GM19025 (cell line): ENCODE measurements at regions not wholly inside any gene's neighbourhood (a gene's known extent, or its start where the extent isn't known, plus 50 kb on each side); places are given as distances from the start of the nearest gene placed in this dataset.

ENCODE experiments used
- ATAC-seq: cut with Tn5 transposase; IDR thresholded peaks from one replicate; pipeline ENCODE4 v1.9.1; 2021; ENCODE audit warnings: mild to moderate bottlenecking, low read depth, moderate library complexity; ENCODE audit not compliant: unreplicated experiment

DNA sequence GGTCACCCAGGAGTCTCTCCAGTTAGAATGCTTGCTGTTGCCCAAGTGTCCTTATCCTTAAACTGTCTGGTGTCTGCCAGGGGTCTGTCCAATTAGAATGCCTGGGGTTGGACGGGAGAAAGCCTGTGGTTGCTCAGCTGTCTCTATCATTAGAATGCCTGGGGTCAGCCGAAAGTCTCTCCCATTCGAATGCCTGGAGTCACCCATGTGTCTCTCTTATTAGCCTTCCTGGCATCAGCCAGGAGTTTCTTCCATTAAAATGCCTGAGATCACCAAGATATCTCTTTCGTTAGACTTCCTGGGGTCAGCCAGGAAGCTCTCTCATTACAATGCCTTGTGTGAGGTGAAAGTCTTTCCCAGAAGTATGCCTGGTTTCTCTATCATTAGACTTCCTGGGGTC lies 1521.0 kb downstream of the UQCRFS1 start:
- no peak for ATAC-seq

DNA sequence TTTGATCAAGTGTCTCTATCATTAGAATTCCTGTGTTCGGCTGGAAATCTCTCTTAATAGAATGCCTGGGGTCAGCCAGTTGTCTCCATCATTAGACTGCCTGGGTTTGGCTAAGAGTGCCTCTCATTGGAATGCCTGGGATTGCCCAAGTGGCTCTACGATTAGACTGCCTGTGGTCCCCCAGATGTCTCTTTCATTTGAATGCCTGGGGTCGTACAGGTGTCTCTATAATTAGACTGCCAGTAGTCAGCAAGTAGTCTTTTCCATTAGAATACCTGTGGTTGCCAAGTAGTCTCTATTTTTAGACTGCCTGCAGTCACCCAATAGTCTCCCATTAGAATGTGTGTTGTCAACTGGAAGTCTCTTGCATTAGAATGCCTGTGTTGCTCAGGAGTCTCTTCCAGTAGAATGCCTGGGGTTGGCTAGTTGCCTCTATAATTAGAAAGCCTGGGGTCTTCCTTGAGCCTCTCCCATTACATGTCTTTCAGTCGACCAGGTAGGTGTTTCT lies 1523.2 kb downstream of the UQCRFS1 start:
- ATAC-seq = no peak

DNA sequence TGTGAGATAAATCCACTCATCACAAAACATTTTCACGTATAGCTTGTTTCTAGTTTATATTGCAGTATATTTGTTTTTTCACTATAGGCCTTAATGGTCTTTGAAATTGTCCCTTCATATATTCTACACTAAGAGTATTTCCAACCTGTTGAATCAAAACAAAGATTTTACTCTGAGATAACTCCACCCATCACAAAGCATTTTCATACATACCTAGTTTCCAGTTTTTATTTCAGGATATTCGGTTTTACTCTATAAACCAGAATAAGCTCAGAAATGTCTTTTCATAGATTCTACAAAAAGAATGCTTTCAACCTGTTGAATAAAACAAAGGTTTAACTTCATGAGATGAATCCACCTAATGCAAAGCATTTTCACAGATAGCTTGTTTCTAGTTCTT lies 1528.7 kb downstream of the UQCRFS1 start:
- ATAC-seq = no peak

DNA sequence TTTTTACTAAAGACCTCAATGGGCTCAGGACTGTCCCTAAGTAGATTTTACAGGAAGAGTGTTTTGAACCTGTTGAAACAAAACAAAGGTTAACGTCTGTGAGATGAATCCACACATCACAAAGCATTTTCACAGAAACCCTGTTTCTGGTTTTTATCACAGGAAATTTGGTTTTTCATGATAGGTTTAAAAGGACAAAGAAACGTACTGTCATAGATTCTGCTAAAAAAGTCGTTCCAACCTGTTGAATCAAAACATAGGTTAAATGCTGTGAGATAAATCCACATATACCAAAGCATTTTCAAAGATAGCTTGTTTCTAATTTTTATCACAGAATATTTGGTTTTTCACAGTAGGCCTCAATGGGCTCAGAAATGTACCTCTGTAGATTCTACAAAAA lies 1531.0 kb downstream of the UQCRFS1 start:
- ATAC-seq = no peak

DNA sequence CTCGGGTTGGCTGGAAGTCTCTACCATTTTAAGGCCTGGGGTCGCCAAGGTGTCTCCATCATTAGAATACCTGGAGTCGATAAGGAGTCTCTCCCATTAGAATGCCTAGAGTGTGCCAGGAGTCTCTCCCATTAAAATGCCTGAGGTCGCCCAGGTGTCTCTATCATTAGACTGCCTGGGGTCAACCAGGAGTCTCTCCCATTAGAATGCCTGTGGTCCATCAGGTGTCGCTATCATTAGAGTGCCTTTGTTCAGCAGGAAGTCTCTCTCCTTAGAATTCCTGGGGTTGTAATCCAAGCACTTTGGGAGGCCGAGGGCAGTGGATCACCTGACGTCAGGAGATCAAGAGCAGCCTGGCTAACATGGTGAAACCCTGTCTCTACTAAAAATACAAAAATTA lies 1533.0 kb downstream of the UQCRFS1 start:
- ATAC-seq = no peak

DNA sequence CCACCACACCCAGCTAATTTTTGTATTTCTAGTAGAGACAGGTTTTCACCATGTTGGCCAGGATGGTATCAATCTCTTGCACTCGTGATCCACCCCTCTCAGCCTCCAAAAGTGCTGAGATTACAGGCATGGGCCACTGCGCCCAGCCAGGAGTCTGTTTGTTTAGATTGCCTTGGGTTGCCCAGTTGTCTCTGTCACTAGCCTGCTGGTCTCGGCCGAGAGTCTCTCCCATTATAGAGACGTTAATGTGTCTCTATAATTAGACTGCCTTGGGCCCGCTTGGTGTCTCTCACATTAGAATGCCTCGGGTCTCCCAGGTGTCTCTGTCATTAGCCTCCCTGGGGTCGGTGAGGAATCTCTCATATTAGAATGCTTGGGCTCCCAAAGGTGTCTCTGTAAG lies 1533.6 kb downstream of the UQCRFS1 start:
- ATAC-seq = no peak

DNA sequence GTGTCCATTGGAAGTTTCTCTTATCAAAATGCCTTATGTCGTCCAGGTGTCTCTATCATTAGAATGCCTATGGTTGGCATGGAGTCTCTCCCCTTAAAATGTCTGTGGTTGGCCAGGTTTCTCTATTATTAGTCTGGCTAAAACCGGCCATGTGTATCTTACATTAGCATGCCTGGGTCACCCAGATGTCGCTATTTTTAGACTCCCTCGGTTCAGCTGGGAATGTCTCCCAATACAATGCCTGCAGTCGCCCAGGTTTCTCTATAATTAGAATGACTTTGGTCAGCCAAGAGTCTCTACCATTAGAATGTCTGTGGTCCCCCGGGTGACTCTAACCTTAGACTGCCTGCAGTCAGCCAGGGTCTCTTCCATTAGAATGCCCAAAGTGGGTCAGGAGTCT lies 1536.1 kb downstream of the UQCRFS1 start:
- ATAC-seq = no peak

DNA sequence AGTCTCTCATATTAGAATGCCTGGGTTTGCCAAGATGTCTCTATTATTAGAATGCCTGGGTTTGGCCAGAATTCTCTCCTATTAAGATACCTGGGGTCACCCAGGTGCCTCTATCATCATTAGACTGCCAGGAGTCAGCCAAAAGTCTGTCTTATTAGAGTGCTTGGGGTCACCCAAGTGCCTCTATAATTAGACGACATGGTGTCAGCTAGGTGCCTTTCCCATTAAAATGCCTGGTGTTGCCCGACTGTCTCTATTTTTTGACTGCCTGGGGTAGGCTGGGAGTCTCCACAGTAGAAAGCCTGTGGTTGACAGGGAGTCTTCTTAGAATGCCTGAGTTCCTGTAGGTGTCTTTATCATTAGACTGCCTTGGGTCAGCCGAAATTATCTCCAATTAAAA lies 1536.6 kb downstream of the UQCRFS1 start:
- no peak for ATAC-seq

DNA sequence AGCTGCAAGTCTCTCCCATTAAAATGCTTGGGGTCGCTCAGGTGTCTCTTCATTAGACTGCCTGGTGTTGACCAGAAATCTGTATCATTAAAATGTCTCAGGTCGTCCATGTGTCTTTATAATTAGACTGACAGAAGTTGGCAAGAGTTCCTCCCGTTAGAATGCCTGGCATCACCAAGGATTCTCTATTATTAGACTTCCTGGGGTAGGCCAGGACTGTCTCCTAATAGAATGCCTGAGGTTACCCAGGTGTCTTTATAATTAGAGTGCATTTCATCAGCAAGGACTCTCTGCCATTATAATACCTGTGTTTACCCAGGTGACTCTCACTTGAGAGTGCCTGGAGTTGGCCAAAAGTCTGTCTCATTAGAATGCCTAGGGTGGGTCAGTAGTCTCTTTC lies 1537.2 kb downstream of the UQCRFS1 start:
- no peak for ATAC-seq

DNA sequence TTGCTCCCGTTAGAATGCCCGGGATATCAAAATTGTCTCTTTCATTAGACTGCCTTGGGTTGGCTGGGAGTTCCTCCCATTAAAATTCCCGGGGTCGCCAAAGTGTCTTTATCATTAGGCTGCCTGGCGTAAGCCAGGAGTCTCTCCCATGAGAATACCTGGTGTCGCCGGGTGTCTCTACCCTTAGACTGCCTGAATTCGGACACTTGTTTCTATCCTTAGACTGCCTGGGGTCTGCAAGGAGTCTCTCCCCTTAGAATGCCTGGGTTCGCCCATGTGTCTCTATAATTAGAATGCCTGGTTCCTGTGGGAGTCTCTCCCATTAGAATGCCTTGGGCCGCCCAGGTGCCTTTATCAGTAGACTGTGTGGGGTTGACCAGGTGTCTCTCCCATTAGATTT lies 1538.2 kb downstream of the UQCRFS1 start:
- no peak for ATAC-seq

DNA sequence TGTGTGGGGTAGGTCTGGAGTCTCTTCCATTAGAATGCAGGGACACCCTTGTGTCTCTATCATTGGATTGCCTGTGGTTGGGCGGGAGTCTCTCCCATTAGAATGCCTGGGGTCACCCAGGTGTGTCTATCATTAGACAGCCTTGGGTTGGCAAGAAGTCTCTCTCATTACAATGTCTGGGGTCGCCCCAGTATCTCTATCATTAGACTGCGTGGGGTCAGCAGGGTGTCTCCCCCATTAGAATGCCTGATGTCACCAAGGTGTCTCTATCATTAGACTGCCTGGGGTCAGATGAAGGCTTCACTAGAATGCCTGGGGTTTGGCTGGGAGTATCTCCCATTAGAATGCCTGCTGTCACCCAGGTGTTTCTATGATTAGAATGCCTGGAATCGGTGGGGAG lies 1539.0 kb downstream of the UQCRFS1 start:
- ATAC-seq = no peak

DNA sequence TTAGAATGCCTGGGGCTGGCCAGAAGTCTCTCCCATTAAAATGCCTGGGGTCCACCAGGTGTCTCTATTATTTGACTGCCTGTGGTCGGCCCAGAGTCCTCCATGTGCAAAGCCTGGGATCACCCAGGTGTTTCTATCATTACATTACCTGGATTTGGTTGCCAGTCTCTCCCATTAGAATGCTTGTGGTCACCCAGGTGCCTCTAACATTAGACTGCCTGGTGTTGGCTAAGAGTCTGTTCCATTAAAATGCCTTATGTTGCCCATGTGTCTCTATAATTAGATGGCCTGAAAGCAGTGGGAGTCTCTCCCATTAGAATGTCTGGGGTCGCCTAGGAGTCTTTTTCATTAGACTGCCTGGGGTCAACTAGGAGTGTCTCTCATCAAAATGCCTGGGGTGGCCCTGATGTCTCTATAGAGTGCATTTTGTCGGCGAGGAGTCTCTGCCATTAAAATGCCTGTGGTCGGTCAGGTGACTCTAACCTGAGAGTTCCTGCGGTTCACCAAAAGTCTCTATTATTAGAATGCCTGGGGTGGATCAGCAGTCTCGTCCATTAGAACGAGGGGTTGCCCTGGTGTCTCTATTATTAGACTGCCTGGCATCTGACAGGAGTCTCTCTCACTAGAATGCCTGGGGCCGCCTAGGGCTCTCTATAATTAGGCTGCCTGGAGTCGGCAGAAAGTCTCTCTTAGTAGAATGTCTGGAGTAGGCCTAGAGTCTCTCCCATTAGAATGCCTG lies 1540.5 kb downstream of the UQCRFS1 start:
- ATAC-seq = no peak

DNA sequence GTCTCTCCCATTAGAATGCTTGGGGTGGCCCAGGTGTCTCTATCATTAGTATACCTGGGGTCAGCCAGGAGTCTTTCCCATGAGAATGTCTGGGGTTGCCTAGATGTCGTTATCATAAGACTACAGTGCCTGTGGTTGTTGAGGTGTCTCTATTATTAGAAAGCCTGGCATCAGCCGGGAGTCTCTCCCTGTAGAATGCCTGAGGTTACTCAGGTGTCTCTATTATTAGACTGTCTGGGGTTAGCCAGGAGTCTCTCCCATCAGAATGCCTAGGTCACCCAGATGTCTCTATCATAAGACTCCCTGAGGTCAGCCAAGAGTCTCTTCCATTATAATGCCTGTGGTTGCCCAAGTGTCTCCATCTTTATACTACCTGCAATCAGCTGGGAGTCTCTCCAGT lies 1541.1 kb downstream of the UQCRFS1 start:
- ATAC-seq = no peak

DNA sequence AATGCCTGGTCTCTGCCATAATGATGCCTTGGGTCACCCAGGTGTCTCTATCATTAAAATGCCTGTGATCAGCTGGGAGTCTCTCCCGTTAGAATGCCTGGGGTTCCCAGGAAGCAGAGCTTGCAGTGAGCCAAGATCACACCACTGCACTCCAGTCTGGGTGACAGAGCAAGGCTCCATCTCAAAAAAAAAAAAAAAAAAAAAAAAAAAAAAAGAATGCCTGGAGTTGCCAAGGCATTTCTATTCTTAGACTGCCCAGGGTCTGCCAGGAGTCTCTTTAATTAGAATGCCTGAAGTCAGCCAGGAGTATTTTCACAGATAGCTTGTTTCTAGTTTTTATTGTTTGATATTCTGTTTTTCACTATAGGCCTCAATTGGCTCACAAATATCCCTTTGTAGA lies 1552.5 kb downstream of the UQCRFS1 start:
- no peak for ATAC-seq

DNA sequence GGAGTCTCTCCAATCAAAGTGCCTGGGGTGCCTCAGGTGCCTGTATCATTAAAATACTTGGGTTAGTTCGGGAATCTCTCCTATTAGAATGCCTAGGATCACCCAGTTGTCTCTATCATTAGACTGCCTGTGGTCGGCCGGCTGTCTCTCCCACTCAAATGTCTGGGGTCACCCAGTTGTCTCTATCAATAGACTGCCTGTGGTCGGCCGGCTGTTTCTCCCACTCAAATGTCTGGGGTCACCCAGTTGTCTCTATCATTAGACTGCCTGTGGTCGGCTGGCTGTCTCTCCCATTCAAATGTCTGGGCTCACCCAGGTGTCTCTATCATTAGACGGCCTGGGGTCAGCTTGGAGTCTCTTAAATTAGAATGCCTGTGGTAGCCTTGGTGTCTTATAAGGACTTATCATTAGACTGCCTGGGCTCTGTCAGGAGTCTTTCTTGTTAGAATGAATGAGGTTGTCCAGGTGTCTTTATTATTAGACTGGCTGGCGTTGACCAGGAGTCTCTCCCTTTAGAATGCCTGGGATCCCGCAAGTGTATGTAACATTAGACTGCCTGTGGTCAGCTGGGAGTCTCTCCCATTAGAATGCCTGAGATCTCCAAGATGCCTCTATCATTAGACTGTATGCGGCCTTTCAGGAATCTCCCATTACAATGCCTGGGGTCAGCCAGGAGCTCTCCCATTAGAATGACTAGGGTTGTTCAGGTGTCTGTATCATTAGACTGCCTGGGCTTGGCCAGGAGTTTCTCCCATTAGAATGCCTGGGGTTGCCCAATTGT lies 1555.5 kb downstream of the UQCRFS1 start:
- no peak for ATAC-seq

DNA sequence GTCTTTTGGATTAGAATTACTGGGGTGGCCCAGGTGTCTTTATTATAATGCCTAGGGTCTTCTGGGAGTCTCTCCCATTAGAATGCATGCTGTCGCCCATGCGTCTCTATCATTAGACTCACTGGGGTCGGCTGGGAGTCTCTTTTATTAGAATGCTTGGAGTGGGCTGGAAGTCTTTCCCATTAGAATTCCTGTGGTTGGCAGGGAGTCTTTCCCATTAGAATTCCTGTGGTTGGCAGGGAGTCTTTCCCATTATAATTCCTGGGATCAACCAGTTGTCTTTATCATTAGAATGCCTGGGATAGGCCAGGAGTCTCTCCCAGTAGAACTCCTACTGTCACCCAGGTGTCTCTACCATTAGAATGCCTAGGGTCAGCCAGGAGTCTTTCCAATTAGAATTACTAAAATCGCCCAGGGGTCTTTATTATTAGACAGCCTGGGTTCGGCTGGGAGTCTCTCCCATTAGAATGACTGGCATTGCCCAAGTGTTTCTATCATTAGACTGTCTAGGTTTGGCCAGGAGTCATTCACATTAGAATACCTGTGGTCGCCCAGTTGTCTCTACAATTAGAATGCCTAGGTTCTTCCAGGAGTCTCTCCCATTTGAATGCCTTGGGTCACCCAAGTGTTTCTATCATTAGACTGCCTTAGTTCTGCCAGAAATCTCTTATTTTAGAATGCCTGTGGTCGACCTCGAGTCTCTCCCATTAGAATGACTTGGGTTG lies 1558.5 kb downstream of the UQCRFS1 start:
- ATAC-seq = no peak

DNA sequence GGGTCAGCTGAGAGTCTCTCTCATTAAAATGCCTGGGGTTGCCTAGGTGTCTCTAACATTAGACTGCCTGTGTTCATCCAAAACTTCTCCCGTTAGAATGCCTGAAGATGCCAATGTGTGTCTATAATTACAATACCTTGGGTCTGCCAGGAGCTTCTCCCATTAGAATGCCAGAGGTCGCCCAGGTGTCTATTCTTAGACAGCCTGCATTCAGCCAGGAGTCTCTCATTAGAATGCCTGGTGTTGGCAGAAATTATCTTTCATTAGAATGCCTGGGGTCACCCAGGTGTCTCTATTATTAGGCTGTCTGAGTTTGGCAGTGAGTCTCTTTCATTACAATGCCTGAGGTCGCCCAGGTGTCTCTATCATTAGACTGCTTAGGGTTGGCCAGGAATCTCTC lies 1560.2 kb downstream of the UQCRFS1 start:
- no peak for ATAC-seq

DNA sequence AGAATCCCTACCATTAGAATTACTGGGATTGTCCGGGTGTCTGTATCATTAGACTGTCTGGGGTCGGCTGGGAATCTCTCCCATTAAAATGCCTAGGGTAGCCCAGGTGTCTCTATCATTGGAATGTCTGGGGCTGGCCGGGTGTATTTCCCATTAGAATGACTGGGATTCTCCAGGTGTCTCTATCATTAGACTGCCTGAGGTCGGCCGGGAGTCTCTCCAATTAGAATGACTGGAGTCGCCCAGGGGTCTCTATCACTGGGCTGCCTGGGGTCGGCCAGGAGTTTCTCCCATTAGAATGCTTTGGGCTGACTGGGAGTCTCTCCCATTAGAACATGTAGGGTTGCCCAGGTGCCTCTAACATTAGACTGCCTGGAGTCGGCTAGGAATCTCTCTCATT lies 1560.7 kb downstream of the UQCRFS1 start:
- no peak for ATAC-seq

DNA sequence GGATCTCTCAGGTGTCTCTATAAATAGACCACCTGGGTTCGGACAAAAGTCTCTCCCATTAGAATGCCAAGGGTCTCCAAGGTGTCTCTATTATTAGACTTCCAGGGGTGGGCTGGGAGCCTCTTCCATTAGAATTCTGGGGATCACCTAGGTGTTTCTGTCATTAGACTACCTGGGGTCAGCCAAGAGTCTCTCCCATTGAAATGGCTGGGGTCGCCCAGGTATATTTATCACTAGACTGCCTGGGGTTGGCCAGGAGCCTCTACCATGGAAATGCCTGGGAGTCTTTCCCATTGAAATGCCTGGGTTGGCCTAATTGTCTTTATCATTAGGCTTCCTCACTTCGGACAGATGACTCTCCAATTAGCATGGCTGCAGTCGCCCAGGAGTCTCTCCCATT lies 1565.5 kb downstream of the UQCRFS1 start:
- no peak for ATAC-seq

DNA sequence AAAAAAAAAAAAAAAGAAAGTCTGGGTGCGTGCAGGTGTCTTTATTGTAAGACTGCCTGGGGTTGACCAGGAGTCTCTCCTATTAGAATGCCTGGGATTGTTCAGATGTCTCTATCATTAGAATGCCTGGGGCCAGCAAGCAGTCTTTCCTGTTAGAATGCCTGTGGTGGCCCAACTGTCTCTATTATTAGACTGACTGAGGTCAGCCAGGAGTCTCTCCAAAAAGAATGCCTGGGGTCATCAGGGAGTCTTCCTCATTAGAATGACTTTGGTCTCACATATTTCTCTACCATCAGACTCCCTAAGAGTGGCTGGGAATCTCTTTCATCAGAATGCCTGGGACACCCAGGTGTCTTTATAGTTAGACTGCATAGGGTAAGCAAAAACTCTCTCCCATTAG lies 1577.5 kb downstream of the UQCRFS1 start:
- ATAC-seq = no peak

DNA sequence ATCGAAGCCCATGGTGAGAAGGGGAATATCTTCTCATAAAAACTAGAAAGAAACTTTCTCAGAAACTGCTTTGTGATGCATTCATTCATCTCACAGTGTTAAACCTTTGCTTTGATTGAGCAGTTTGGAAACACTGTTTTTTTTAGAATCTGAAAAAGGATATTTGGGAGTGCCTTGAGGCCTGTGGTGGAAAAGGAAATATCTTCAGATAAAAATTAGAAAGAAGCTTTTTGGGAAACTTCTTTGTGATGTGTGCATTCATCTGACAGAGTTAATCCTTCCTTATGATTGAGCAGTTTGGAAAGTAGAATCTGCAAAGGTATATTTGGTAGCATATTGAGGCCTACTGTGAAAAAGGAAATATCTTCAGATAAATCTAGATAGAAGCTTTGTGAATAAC lies 1594.9 kb downstream of the UQCRFS1 start:
- no peak for ATAC-seq
